ENCODE measurements at regions not wholly inside any gene's neighbourhood (a gene's known extent, or its start where the extent isn't known, plus 50 kb on each side); places are given as distances from the start of the nearest gene placed in this dataset.
"Not testable (repeated sequence)": the region's sequence is repeated elsewhere in the genome, so short reads cannot be mapped to it uniquely, and the experiment has no call there.

GRCh38 chr20:40006168-40006860 is 682.7 kb downstream of the MAFB start:
- H3K4me3 ChIP-seq (ENCODE audit: low read length), result no peak overlapping the region
- TF ChIP-seq CTCF (IDR thresholded peaks at IDR 0.05; ENCODE audit: insufficient read depth, low read depth, low read length, missing control alignments), result no peak

GRCh38 chr20:40004092-40004491 is 684.9 kb downstream of the MAFB start:
- DNase-seq (ENCODE audit: low read depth); H3K4me3 ChIP-seq (ENCODE audit: low read length): not testable (repeated sequence)

More at GRCh38 chr20:40006168-40006860, 682.7 kb downstream of the MAFB start:
- no peak for DNase-seq (ENCODE audit: low read depth)

- no peak for DNase-seq (ENCODE audit: low read depth)
- TF ChIP-seq CTCF (IDR thresholded peaks at IDR 0.05; ENCODE audit: insufficient read depth, low read depth, low read length, missing control alignments), result no peak
- H3K4me3 ChIP-seq (ENCODE audit: low read length), result no peak overlapping the region
Observed at GRCh38 chr20:39993742-39994141, 695.3 kb downstream of the MAFB start.

GRCh38 chr20:39990692-39991091 is 698.3 kb downstream of the MAFB start:
- TF ChIP-seq CTCF (IDR thresholded peaks at IDR 0.05; ENCODE audit: insufficient read depth, low read depth, low read length, missing control alignments), result no peak
- no peak for DNase-seq (ENCODE audit: low read depth)
- no peak overlapping the region for H3K4me3 ChIP-seq (ENCODE audit: low read length)

GRCh38 chr20:39988991-39989390 is 700.0 kb downstream of the MAFB start:
- DNase-seq (ENCODE audit: low read depth), result no peak
- no peak for TF ChIP-seq CTCF (IDR thresholded peaks at IDR 0.05; ENCODE audit: insufficient read depth, low read depth, low read length, missing control alignments)
- no peak overlapping the region for H3K4me3 ChIP-seq (ENCODE audit: low read length)

- H3K4me3 ChIP-seq (ENCODE audit: low read length), result no peak overlapping the region
- TF ChIP-seq CTCF (IDR thresholded peaks at IDR 0.05; ENCODE audit: insufficient read depth, low read depth, low read length, missing control alignments), result no peak
- DNase-seq (ENCODE audit: low read depth), result peak; percentile 63
Observed at GRCh38 chr20:39986173-39986904, 702.7 kb downstream of the MAFB start.

GRCh38 chr20:39985271-39985827 is 703.7 kb downstream of the MAFB start:
- no peak for TF ChIP-seq CTCF (IDR thresholded peaks at IDR 0.05; ENCODE audit: insufficient read depth, low read depth, low read length, missing control alignments)
- DNase-seq (ENCODE audit: low read depth), result no peak

More at GRCh38 chr20:39985271-39985827, 703.7 kb downstream of the MAFB start:
- H3K4me3 ChIP-seq (ENCODE audit: low read length), result no peak overlapping the region

Data from epithelial cell of esophagus (primary cell).